ENCODE measurements at regions not wholly inside any gene's neighbourhood (a gene's known extent, or its start where the extent isn't known, plus 50 kb on each side); places are given as distances from the start of the nearest gene placed in this dataset.

DNA sequence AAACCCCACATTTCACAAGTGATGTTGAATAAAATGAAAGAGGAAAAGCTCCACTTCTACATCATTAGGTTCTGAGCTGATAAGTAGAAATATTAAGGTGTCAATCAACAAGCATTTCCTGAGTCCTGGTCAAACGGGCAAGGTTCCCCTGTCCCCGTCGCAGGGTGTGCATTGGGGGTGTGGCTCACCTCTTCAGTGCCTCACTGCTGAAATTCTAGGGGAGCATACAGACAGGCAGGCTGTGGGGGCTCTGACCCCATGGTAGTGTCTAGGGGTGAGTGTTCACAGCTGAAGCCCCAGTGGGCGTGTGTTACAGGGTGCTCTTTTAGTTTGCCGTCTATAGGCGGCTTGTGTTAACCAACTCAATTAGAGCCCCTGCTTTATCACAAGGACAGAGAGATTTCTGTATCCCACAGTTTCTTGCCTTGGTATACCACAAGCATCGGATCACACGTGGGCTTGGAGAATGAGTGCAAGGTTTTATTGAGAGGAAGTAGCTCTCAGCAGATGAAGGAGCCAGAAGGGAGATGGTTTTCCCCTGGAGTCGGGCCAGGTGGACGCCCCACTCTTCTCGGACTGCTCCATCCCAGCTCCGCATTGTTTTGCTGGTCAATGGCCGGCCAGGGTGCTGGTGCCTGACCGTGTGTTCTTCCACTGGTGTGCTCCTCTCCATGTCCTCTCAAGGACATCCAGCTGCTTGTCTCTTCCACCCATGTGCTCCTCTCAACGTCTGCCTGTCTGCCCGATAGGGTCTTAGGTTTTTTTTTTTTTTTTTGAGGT lies 238.2 kb upstream of the NLRP1 start:
- no peak for TF ChIP-seq CTCF (IDR thresholded peaks at IDR 0.05)
- TF ChIP-seq POLR2A (IDR thresholded peaks at IDR 0.05) = no peak
